Neural cell (in vitro differentiated cells): ENCODE measurements at regions not wholly inside any gene's neighbourhood (a gene's known extent, or its start where the extent isn't known, plus 50 kb on each side); places are given as distances from the start of the nearest gene placed in this dataset.

Experiments
- CTCF ChIP-seq: fragments of 450-650 bp; IDR thresholded peaks from 2 replicates; pipeline ENCODE4 v1.5.1; 2014; ENCODE audit warnings: antibody characterized with exemption, mild to moderate bottlenecking, moderate library complexity; ENCODE audit not compliant: poor library complexity, severe bottlenecking
- EP300 ChIP-seq: fragments of 450-650 bp; conservative IDR thresholded peaks from 2 replicates; pipeline ENCODE4 v1.6.1; 2014; ENCODE audit warnings: antibody characterized with exemption, mild to moderate bottlenecking, moderate library complexity; ENCODE audit not compliant: poor library complexity, severe bottlenecking
- EZH2 ChIP-seq: fragments of 200-600, 300-800 bp; shearing (Covaris generic), sonication (generic); IDR thresholded peaks from 2 replicates; pipeline ENCODE4 v1.6.1; 2014; ENCODE audit warnings: antibody characterized with exemption, low read length, borderline replicate concordance, mild to moderate bottlenecking; ENCODE audit not compliant: insufficient read depth, poor library complexity, severe bottlenecking
- MXI1 ChIP-seq: fragments of 450-650 bp; conservative IDR thresholded peaks from 2 replicates; pipeline ENCODE4 v1.6.1; 2014; ENCODE audit warnings: antibody characterized with exemption, mild to moderate bottlenecking; ENCODE audit not compliant: poor library complexity, severe bottlenecking
- POLR2AphosphoS5 ChIP-seq: IDR thresholded peaks from 2 replicates; pipeline ENCODE4 v1.6.1; 2012
- RAD21 ChIP-seq: fragments of 450-650 bp; conservative IDR thresholded peaks from 2 replicates; pipeline ENCODE4 v1.6.1; 2014; ENCODE audit warnings: antibody characterized with exemption, mild to moderate bottlenecking, moderate library complexity
- REST ChIP-seq: IDR thresholded peaks from 2 replicates; pipeline ENCODE4 v1.6.1; 2012; ENCODE audit warnings: borderline replicate concordance
- SMC3 ChIP-seq: fragments of 450-650 bp; conservative IDR thresholded peaks from 2 replicates; pipeline ENCODE4 v1.6.1; 2014; ENCODE audit warnings: antibody characterized with exemption, mild to moderate bottlenecking, moderate library complexity; ENCODE audit not compliant: poor library complexity
- TAF1 ChIP-seq: IDR thresholded peaks from 2 replicates; pipeline ENCODE4 v1.6.1; 2012; ENCODE audit warnings: low read depth

GRCh38 chr7:130869918-130870317 is 135.9 kb upstream of the KLF14 start:
- TF ChIP-seq CTCF (no peak), EP300 (no peak), TAF1 (no peak), MXI1 (no peak), EZH2 (no peak), POLR2AphosphoS5 (no peak), SMC3 (no peak), RAD21 (no peak), REST (no peak)
